ENCODE measurements at regions not wholly inside any gene's neighbourhood (a gene's known extent, or its start where the extent isn't known, plus 50 kb on each side); places are given as distances from the start of the nearest gene placed in this dataset.
A peak's percentile ranks its signal among the peaks of the same experiment; 100 is the strongest.
"Not testable (repeated sequence)": the region's sequence is repeated elsewhere in the genome, so short reads cannot be mapped to it uniquely, and the experiment has no call there.

- no peak for DNase-seq
Measured at GRCh38 chr2:223181561-223181960, 129.6 kb downstream of the KCNE4 start.

DNA sequence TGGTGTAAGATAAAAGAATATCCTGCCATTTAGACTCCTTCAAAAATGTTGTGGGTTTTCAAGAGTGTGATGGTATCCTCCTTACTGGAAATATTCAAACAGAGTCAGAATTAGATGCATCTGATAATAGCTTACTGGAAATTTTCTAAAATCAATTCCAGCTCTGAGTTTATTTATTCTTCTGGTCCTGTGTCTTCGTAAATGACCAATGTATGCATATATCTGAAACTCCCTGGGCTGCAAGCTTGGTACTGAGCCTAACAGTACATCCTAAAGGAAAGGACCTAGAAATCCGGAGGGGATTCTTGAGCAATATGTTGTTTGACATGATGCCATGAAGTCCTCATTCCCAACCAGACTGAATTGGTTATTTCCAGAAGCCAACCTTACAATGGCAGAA lies 130.4 kb downstream of the KCNE4 start:
- no peak for DNase-seq

DNA sequence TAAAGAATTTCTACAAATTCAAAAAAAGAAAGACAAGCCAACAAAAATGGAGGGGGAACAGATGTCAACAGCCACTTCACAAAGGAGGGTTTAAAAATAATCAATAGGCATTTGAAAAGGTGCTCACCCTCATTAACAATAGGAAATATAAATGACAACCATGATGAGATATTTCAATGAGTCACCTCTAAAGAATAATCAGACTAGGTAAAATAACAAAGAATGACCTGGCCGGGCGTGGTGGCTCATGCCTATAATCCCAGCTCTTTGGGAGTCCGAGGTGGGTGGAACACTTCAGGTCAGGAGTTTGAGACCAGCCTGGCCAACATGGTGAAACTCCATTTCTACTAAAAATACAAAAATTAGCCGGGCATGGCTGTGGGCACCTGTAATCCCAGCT lies 133.6 kb downstream of the KCNE4 start:
- DNase-seq, result no peak

GRCh38 chr2:223187256-223187655 lies 135.3 kb downstream of the KCNE4 start:
- no peak for DNase-seq

DNA sequence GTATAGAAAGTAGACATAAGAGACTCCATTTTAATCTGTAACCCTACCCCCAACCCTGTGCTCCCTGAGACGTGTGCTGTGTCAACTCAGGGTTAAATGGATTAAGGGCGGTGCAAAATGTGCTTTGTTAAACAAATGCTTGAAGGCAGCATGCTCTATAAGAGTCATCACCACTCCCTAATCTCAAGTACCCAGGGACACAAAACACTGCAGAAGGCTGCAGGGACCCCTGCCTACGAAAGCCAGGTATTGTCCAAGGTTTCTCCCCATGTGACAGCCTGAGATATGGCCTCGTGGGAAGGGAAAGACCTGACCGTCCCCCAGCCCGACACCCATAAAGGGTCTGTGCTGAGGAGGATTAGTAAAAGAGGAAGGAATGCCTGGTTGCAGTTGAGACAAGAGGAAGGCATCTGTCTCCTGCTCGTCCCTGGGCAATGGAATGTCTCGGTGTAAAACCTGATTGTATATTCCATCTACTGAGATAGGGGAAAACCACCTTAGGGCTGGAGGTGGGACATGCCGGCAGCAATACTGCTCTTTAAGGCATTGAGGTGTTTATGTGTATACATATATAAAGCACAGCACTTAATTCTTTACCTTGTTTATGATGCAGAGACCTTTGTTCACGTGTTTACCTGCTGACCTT lies 138.7 kb downstream of the KCNE4 start:
- DNase-seq, result not testable (repeated sequence)

- DNase-seq, result no peak
Measured at GRCh38 chr2:223196331-223196730, 144.3 kb downstream of the KCNE4 start.

DNA sequence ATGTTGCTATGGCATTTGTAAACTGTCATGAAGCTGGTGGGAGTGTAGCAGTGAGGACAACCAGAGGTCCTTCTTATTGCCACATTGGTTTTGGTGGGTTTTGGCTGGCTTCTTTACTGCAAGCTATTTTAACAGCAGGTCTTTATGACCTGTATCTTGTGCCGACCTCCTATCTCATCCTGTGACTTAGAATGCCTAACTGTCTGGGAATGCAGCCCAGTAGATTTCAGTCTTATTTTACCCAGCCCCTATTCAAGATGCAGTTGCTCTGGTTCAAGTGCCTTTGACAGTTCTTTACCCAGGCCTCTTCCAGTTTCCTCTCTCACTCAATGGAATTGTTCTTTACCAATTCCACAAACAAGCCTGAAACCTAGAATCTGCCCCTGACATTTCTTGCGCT lies 145.1 kb downstream of the KCNE4 start:
- DNase-seq, result no peak

DNA sequence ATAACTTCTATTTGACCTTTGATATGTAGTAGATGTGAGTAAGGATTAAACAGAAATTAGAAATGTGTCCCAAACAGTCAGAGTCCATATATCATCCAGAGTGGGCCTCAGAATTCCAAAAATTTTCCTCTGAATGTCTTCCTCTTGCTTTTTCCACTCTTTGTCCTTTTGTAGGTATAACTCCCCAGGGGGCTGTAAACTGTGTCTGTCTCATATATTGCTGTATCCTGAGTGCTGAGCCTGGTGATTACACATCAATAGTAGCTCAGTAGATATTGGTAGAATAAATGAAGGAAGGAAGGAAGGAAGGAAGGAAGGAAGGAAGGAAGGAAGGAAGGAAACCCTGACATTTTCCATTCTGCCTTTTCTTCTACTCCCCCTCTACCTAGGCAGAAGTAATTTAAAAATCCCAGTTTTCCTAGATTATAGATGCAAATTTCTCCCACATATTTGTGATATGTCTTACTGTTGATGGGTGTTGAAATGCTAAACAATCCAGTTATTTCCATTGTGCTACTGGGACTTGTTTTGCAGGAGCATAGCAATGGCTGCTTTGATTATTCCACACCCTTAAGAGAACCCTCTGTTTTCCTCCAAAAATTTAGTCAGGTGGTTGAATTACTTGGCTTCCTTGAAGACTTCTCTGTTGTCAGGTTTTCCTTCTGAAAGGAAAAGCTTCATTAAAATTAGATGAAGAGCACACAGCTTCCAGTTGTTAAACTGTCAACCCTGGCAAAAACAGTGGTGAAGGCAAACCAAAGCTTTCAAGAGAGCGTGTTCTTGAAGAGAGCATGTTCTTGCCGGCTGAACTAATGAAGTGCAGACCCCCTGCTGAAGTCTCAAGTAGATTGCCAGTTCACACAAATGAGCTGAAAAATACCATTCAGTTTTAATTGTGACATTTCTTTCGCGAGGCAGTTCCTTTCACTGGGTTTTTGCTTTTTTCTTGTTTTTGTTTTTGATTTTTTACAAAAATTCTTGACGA lies 147.8 kb downstream of the KCNE4 start:
- DNase-seq, result peak; percentile 47

- DNase-seq, result no peak
Measured at GRCh38 chr2:223203971-223204929, 152.3 kb downstream of the KCNE4 start.

DNA sequence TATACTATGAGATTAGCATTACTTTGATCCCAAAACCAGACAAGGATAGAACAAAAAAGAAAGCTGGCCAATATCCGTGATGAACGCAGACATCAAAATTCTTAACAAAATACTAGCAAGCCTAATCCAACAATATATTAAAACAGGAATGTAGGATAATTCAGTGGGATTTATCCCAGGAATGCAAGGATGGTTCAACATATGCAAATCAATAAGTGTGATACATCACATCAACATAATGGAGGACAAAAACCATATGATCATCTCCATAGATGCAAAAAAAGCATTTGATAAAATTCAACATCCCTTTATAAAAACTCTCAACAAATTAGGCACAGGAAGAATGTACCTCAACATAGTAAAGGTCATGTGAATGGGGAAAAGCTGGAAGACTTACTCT lies 158.5 kb downstream of the KCNE4 start:
- no peak for DNase-seq

DNA sequence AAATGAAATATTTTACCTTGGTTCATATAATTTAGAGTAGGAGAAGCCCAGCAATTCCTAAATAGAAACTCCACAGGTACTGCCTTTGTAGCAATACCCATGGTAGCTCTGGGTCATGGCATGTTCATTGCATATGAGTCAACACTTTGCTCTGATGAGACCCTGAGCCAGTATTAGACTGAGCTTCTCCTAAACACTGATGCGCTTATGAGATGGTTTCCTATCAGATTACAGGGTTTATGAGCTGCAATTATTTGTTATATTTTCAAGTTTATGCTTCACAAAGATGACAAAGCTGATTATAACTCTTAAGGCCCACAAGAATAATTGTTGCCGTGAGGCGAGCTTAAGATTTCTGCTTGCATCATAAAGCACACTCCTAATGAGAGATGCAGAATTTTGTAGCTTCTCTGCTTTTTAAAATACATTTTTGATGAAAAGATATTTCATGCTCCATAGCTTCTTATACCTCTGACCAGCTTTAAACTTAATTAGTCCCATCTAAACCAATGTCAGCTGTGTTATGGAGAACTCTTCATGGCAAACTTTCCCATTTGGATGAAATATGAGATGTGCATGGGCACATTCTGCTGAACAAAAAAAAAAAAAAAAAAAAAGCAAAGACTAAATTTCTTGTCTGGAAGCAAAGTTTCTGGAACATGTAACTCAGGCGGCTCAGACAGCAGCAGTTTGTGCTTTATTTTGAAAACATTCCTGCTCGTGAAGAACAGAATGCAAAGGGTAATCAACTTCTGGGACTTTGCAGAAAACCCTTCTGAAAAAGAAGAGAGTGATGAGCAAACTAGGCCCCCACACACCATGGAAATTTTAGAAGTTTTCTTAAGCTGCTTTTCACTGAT lies 162.6 kb downstream of the KCNE4 start:
- DNase-seq, result no peak

- DNase-seq, result no peak
Measured at GRCh38 chr2:223215254-223215516, 163.2 kb downstream of the KCNE4 start.

- no peak for DNase-seq
Measured at GRCh38 chr2:223217373-223217772, 165.4 kb downstream of the KCNE4 start.

GRCh38 chr2:223218587-223219178 lies 166.7 kb downstream of the KCNE4 start:
- DNase-seq, result no peak

- DNase-seq, result no peak
Measured at GRCh38 chr2:223219872-223220657, 168.1 kb downstream of the KCNE4 start.

GRCh38 chr2:223220658-223220925 lies 168.6 kb downstream of the KCNE4 start:
- no peak for DNase-seq

- DNase-seq, result no peak
Measured at GRCh38 chr2:223221139-223221835, 169.3 kb downstream of the KCNE4 start.

GRCh38 chr2:223222397-223222796 lies 170.4 kb downstream of the KCNE4 start:
- DNase-seq, result no peak

GRCh38 chr2:223223156-223223555 lies 171.2 kb downstream of the KCNE4 start:
- no peak for DNase-seq

DNA sequence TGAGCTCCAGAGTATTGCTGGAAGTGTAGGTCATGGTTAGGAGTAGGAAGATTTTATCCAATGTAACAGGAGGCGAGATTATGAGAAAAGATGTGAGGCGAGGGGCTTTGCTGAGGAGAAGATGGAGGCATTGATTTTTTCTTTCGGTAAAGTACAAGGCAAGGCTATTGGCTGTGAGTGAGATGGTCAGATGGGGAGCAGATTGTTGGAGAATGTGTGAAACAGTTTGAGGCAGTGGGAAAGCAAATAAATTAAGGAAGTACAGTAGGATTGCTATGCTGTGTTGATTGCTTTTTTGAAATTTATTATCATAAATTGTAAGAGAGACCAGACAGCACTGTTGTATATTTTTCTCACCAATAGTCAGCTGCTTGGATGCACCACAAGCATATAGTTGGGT lies 173.3 kb downstream of the KCNE4 start:
- no peak for DNase-seq

GRCh38 chr2:223226264-223226663 lies 174.3 kb downstream of the KCNE4 start:
- no peak for DNase-seq

All from DMS79 (cell line).